Panc1 (cell line): ENCODE measurements at regions not wholly inside any gene's neighbourhood (a gene's known extent, or its start where the extent isn't known, plus 50 kb on each side); places are given as distances from the start of the nearest gene placed in this dataset.

Source experiments
- POLR2AphosphoS5 ChIP-seq: IDR thresholded peaks from 2 replicates; pipeline ENCODE4 v1.6.1; 2012; ENCODE audit warnings: mild to moderate bottlenecking, low read depth, low read length, moderate library complexity
- SIN3A ChIP-seq: IDR thresholded peaks from 2 replicates; pipeline ENCODE4 v1.6.1; 2012; ENCODE audit warnings: low read depth, mild to moderate bottlenecking, low read length, moderate library complexity, borderline replicate concordance; ENCODE audit not compliant: insufficient read depth
- TCF7L2 ChIP-seq: IDR thresholded peaks from 2 replicates; pipeline ENCODE4 v1.6.1; 2011; ENCODE audit warnings: mild to moderate bottlenecking, low read depth, low read length, inconsistent platforms
- TF ChIP-seq, protein P1 (sequence below), 2 experiments: IDR thresholded peaks; 2 replicates each; pipeline ENCODE4 v1.6.1; 2011 to 2012; ENCODE audit warnings: low read depth in 2 of 2, control low read depth in 1 of 2, low read length in 1 of 2, mild to moderate bottlenecking in 1 of 2, moderate library complexity in 1 of 2; ENCODE audit not compliant: insufficient read depth in 1 of 2
- TF ChIP-seq, protein P2 (sequence below): fragments of 450-650 bp; IDR thresholded peaks from 2 replicates; pipeline ENCODE4 v1.5.1; 2017; ENCODE audit warnings: mild to moderate bottlenecking

DNA sequence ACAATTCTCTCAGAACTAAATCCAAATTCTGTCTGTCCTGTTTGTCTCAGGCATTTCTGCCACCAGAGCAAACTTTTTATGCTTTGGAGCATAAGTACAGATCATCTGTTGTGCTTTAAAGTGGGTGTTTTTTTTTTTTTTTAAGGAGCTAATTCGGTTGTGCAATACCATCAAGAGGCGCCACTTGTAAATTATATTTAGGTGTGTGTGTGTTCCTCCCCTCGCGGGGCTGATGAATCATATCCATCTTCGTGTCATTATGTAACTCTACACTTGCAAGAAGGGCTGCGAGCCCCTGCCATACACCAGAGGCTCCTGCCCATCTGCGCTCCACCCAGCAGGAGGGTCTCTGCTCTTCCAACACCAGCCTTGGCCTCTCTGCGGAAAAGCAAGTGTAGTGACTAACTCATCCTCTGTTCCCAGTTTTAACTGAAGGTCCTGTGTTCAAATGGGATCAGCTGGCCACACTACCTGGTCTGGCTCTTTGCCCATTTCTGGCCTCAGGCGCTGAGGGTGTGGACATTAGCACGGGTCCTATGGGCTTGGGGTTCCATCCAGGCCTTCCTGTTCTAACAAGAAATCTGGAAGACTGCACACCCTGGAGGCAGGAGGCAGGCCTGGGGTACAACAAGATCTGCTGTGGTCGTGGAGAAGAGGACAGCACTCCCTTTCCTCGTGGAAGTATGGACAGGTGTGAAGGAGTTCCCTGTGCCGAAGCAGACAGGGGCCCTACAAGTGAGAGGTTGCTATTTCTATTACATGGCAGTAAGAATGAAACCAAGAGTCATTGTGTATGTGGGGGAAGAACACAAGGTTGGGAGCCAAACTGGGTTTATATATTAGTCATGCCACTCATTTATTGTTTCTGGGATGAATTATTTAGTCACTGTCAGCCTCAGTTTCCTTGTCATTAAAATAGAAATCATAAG is 96.1 kb upstream of the MBNL2 start:
- TF ChIP-seq POLR2AphosphoS5 (no peak), TCF7L2 (no peak), SIN3A (no peak)
- TF ChIP-seq, protein P1, sequence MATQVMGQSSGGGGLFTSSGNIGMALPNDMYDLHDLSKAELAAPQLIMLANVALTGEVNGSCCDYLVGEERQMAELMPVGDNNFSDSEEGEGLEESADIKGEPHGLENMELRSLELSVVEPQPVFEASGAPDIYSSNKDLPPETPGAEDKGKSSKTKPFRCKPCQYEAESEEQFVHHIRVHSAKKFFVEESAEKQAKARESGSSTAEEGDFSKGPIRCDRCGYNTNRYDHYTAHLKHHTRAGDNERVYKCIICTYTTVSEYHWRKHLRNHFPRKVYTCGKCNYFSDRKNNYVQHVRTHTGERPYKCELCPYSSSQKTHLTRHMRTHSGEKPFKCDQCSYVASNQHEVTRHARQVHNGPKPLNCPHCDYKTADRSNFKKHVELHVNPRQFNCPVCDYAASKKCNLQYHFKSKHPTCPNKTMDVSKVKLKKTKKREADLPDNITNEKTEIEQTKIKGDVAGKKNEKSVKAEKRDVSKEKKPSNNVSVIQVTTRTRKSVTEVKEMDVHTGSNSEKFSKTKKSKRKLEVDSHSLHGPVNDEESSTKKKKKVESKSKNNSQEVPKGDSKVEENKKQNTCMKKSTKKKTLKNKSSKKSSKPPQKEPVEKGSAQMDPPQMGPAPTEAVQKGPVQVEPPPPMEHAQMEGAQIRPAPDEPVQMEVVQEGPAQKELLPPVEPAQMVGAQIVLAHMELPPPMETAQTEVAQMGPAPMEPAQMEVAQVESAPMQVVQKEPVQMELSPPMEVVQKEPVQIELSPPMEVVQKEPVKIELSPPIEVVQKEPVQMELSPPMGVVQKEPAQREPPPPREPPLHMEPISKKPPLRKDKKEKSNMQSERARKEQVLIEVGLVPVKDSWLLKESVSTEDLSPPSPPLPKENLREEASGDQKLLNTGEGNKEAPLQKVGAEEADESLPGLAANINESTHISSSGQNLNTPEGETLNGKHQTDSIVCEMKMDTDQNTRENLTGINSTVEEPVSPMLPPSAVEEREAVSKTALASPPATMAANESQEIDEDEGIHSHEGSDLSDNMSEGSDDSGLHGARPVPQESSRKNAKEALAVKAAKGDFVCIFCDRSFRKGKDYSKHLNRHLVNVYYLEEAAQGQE (IDR thresholded peaks at IDR 0.05; ENCODE audit: insufficient read depth in 1 of 2, low read depth in 2 of 2, low read length in 1 of 2): no peak
- TF ChIP-seq, protein P2, sequence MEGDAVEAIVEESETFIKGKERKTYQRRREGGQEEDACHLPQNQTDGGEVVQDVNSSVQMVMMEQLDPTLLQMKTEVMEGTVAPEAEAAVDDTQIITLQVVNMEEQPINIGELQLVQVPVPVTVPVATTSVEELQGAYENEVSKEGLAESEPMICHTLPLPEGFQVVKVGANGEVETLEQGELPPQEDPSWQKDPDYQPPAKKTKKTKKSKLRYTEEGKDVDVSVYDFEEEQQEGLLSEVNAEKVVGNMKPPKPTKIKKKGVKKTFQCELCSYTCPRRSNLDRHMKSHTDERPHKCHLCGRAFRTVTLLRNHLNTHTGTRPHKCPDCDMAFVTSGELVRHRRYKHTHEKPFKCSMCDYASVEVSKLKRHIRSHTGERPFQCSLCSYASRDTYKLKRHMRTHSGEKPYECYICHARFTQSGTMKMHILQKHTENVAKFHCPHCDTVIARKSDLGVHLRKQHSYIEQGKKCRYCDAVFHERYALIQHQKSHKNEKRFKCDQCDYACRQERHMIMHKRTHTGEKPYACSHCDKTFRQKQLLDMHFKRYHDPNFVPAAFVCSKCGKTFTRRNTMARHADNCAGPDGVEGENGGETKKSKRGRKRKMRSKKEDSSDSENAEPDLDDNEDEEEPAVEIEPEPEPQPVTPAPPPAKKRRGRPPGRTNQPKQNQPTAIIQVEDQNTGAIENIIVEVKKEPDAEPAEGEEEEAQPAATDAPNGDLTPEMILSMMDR: no peak
